Natural killer cell (primary cell): ENCODE measurements at regions not wholly inside any gene's neighbourhood (a gene's known extent, or its start where the extent isn't known, plus 50 kb on each side); places are given as distances from the start of the nearest gene placed in this dataset.

Source experiments
- ATAC-seq, 3 donors: fragments of 150-1000 bp in 2 of 3; fragments of 200-7000 bp in 1 of 3; cut with Tn5 transposase; 1 replicate in 1 of 3; 2 replicates in 2 of 3; pipeline ENCODE4 v1.10.0; 2021; ENCODE audit warnings: mild to moderate bottlenecking in 2 of 3, moderate library complexity in 2 of 3
- DNase-seq, 2 donors: peaks; one replicate each; pipeline versions ENCODE4 v3.0.0 to v3.0.0-alpha.2; 2013 to 2021; ENCODE audit warnings: mixed read lengths in 1 of 2
- H3K27ac ChIP-seq: one replicate; pipeline ENCODE4 v1.5.1; 2013; ENCODE audit warnings: mild to moderate bottlenecking, low read length
- H3K27me3 ChIP-seq: one replicate; pipeline ENCODE4 v1.6.1; 2013; ENCODE audit warnings: low read length; ENCODE audit not compliant: control insufficient read depth, insufficient read depth
- H3K36me3 ChIP-seq: one replicate; pipeline ENCODE4 v1.6.1; 2013; ENCODE audit warnings: low read length; ENCODE audit not compliant: control insufficient read depth, insufficient read depth
- H3K4me1 ChIP-seq: one replicate; pipeline ENCODE4 v1.6.1; 2013; ENCODE audit warnings: low read length; ENCODE audit not compliant: control insufficient read depth, insufficient read depth
- H3K4me3 ChIP-seq: one replicate; pipeline ENCODE4 v1.5.1; 2013; ENCODE audit warnings: low read length
- H3K9me3 ChIP-seq: one replicate; pipeline ENCODE4 v1.6.1; 2013; ENCODE audit warnings: low read length; ENCODE audit not compliant: control insufficient read depth, insufficient read depth
- H3K27ac Mint-ChIP-seq, 2 donors: one replicate each; pipeline ENCODE4 v1.8.0; 2022; ENCODE audit warnings: mild to moderate bottlenecking in 2 of 2, mixed read lengths in 2 of 2, moderate library complexity in 1 of 2
- H3K27me3 Mint-ChIP-seq, 2 donors: one replicate each; pipeline ENCODE4 v1.8.0; 2022; ENCODE audit warnings: low read depth in 2 of 2, mixed read lengths in 2 of 2
- H3K36me3 Mint-ChIP-seq: one replicate; pipeline ENCODE4 v1.8.0; 2022; ENCODE audit warnings: mixed read lengths
- H3K4me1 Mint-ChIP-seq, 2 donors: one replicate each; pipeline ENCODE4 v1.8.0; 2022; ENCODE audit warnings: mixed read lengths in 2 of 2
- H3K4me3 Mint-ChIP-seq: one replicate; pipeline ENCODE4 v1.8.0; 2022; ENCODE audit warnings: mild to moderate bottlenecking, moderate library complexity, mixed read lengths
- H3K9me3 Mint-ChIP-seq, 2 donors: one replicate each; pipeline ENCODE4 v1.8.0; 2022; ENCODE audit warnings: mixed read lengths in 2 of 2
- CTCF ChIP-seq: fragments of 200-600 bp; IDR thresholded peaks from one replicate; pipeline ENCODE4 v1.8.0; 2022; ENCODE audit warnings: antibody characterized with exemption
- WGBS: methylation state at CpG from one replicate; pipeline ENCODE4 v1.1.7; 2013; ENCODE audit warnings: missing lambda C conversion rate; ENCODE audit not compliant: insufficient coverage; 5-methylcytosine and 5-hydroxymethylcytosine counted together
- intact Hi-C: fragments of 100-400 bp; cut with micrococcal nuclease; formaldehyde crosslinking; loops from one replicate; pipeline ENCODE4 v1.14.2; 2022

GRCh38 chr6:167578371-167578901 is 248.3 kb upstream of the AFDN start:
- no peak for TF ChIP-seq CTCF
- Histone ChIP-seq H3K27ac (no peak overlapping the region), H3K36me3 (no peaks in the 10 kb centered on the region), H3K9me3 (peaks cover 5% of the 10 kb centered on the region), H3K4me1 (no peaks in the 10 kb centered on the region), H3K27me3 (peaks cover 3% of the 10 kb centered on the region), H3K4me3 (no peak overlapping the region)
- ATAC-seq (no peak), DNase-seq (no peak)
- WGBS, result 88% methylated on average over 16 of the region's 16 CpGs
- Mint-ChIP-seq H3K27me3 (peaks cover 9 to 10% of the 10 kb centered on the region in 2 donors), H3K9me3 (peaks cover 3 to 6% of the 10 kb centered on the region in 2 donors), H3K4me1 (no peaks in the 10 kb centered on the region), H3K36me3 (peaks cover 11% of the 10 kb centered on the region), H3K4me3 (no peak overlapping the region), H3K27ac (no peak overlapping the region)
- intact Hi-C loops, result no loop called here

DNA sequence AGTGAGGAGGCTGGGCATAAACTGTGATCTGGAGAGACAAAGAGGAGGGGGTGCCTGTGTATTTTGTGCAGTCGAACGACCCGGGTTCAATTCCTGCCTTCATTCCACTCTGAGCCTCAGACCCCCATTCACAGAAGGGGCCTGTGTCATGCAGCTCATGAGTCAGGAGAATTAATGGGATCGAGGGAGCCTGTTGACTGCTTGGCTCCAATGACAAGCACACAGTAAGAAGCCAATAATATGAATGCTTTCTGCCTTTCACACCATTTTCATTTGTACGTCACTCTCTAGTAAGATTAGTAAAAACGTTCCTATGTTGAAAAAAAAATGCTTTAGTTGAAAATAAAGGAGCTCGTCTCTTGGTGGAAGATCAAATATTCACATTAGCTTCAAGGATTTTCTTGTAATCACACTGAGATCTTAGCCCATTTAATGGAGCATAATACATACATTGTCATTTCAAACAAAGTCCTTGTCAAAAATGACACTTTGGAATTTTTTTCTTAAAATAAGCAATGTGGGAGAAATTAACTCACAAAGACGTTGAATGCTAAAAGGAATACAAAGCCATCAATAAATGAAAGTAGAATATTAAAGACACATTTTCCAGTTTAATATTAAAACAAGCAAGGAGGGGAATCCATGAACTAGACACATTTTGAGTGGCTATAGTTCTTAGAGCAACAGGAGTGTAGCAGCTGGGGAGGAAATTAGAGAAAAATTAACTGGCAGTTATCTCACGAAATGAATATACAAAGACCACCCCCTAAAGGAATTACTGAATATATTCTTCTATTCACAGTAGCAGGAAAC is 246.7 kb upstream of the AFDN start:
- DNase-seq (no peak), ATAC-seq (no peak)
- Histone ChIP-seq H3K27ac (no peak overlapping the region), H3K4me1 (no peaks in the 10 kb centered on the region), H3K4me3 (no peak overlapping the region), H3K36me3 (no peaks in the 10 kb centered on the region), H3K9me3 (peaks cover 5% of the 10 kb centered on the region), H3K27me3 (peaks cover 3% of the 10 kb centered on the region)
- 88% methylated on average over 5 of the region's 9 CpGs for WGBS
- intact Hi-C loops, result no loop called here
- H3K9me3 Mint-ChIP-seq, result peaks cover 6 to 10% of the 10 kb centered on the region in 2 donors
- TF ChIP-seq CTCF, result no peak
- H3K36me3 Mint-ChIP-seq, result peaks cover 15% of the 10 kb centered on the region
- H3K4me1 Mint-ChIP-seq, result no peaks in the 10 kb centered on the region
- peaks cover 9 to 24% of the 10 kb centered on the region in 2 donors for H3K27me3 Mint-ChIP-seq
- H3K4me3 Mint-ChIP-seq, result no peak overlapping the region
- no peak overlapping the region for H3K27ac Mint-ChIP-seq

- Mint-ChIP-seq H3K27me3 (peaks cover 9 to 29% of the 10 kb centered on the region in 2 donors), H3K9me3 (peaks cover 6 to 12% of the 10 kb centered on the region in 2 donors), H3K36me3 (peaks cover 15% of the 10 kb centered on the region), H3K27ac (no peak overlapping the region), H3K4me3 (no peak overlapping the region), H3K4me1 (no peaks in the 10 kb centered on the region)
- no peak for DNase-seq
- no peak for TF ChIP-seq CTCF
- ATAC-seq, result no peak
- Histone ChIP-seq H3K4me3 (no peak overlapping the region), H3K27ac (no peak overlapping the region), H3K9me3 (peaks cover 5% of the 10 kb centered on the region), H3K27me3 (peaks cover 3% of the 10 kb centered on the region), H3K36me3 (no peaks in the 10 kb centered on the region), H3K4me1 (no peaks in the 10 kb centered on the region)
- intact Hi-C loops, result no loop called here
- 86% methylated on average over 3 of the region's 4 CpGs for WGBS
These were observed 246.1 kb upstream of the AFDN start for GRCh38 chr6:167580619-167580911.
